Nephron (organoid): ENCODE measurements at regions not wholly inside any gene's neighbourhood (a gene's known extent, or its start where the extent isn't known, plus 50 kb on each side); places are given as distances from the start of the nearest gene placed in this dataset.

Experiments used
- H3K27ac Mint-ChIP-seq, 3 experiments: 2 replicates each; pipeline ENCODE4 v1.8.0; 2020; ENCODE audit warnings: mixed read lengths in 3 of 3, mild to moderate bottlenecking in 2 of 3, moderate library complexity in 1 of 3
- H3K27me3 Mint-ChIP-seq: 2 replicates; pipeline ENCODE4 v1.8.0; 2021; ENCODE audit warnings: low read depth, mild to moderate bottlenecking, moderate library complexity, mixed read lengths
- H3K36me3 Mint-ChIP-seq: 2 replicates; pipeline ENCODE4 v1.8.0; 2020; ENCODE audit warnings: low read depth, mixed read lengths
- H3K4me1 Mint-ChIP-seq: 2 replicates; pipeline ENCODE4 v1.8.0; 2020; ENCODE audit warnings: mixed read lengths
- H3K4me3 Mint-ChIP-seq, 3 experiments: 2 replicates each; pipeline ENCODE4 v1.8.0; 2020; ENCODE audit warnings: mild to moderate bottlenecking in 3 of 3, mixed read lengths in 3 of 3, moderate library complexity in 2 of 3
- H3K9me3 Mint-ChIP-seq: 2 replicates; pipeline ENCODE4 v1.8.0; 2020; ENCODE audit warnings: mixed read lengths
- CTCF ChIP-seq, 3 experiments: fragments of 200-600 bp; sonication (generic); IDR thresholded peaks; one replicate each; pipeline ENCODE4 v1.5.0; 2021; ENCODE audit warnings: antibody characterized with exemption in 3 of 3; ENCODE audit not compliant: unreplicated experiment in 3 of 3

GRCh38 chr5:118703241-118703640 lies 285.1 kb downstream of the DTWD2 start:
- Mint-ChIP-seq H3K4me1 (peaks cover 13% of the 10 kb centered on the region), H3K27me3 (peaks cover 7% of the 10 kb centered on the region), H3K9me3 (peaks cover 26% of the 10 kb centered on the region), H3K36me3 (peaks cover 19% of the 10 kb centered on the region), H3K4me3 (no peak overlapping the region), H3K27ac (no peak overlapping the region)
- no peak for TF ChIP-seq CTCF (IDR thresholded peaks at IDR 0.05; ENCODE audit: unreplicated experiment in 3 of 3)

- no peak for TF ChIP-seq CTCF (IDR thresholded peaks at IDR 0.05; ENCODE audit: unreplicated experiment in 3 of 3)
- peaks cover 10% of the 10 kb centered on the region for H3K4me1 Mint-ChIP-seq
- H3K36me3 Mint-ChIP-seq = peaks cover 19% of the 10 kb centered on the region
- peaks cover 26% of the 10 kb centered on the region for H3K9me3 Mint-ChIP-seq
- peaks cover 7% of the 10 kb centered on the region for H3K27me3 Mint-ChIP-seq
- no peak overlapping the region for H3K4me3 Mint-ChIP-seq
- no peak overlapping the region for H3K27ac Mint-ChIP-seq
Measured at GRCh38 chr5:118701791-118702190, 286.6 kb downstream of the DTWD2 start.

GRCh38 chr5:118700510-118700909 lies 287.8 kb downstream of the DTWD2 start:
- no peak for TF ChIP-seq CTCF (IDR thresholded peaks at IDR 0.05; ENCODE audit: unreplicated experiment in 3 of 3)
- Mint-ChIP-seq H3K4me1 (no peaks in the 10 kb centered on the region), H3K4me3 (no peak overlapping the region), H3K27ac (no peak overlapping the region), H3K27me3 (peaks cover 7% of the 10 kb centered on the region), H3K9me3 (peaks cover 24% of the 10 kb centered on the region), H3K36me3 (peaks cover 19% of the 10 kb centered on the region)

- peaks cover 1% of the 10 kb centered on the region for H3K4me1 Mint-ChIP-seq
- no peak for TF ChIP-seq CTCF (IDR thresholded peaks at IDR 0.05; ENCODE audit: unreplicated experiment in 3 of 3)
- H3K4me3 Mint-ChIP-seq = no peak overlapping the region
- no peak overlapping the region for H3K27ac Mint-ChIP-seq
- H3K36me3 Mint-ChIP-seq = peaks cover 9% of the 10 kb centered on the region
- H3K9me3 Mint-ChIP-seq = peaks cover 13% of the 10 kb centered on the region
- peaks cover 7% of the 10 kb centered on the region for H3K27me3 Mint-ChIP-seq
Measured at GRCh38 chr5:118698774-118699173, 289.6 kb downstream of the DTWD2 start.

GRCh38 chr5:118696076-118696475 lies 292.3 kb downstream of the DTWD2 start:
- Mint-ChIP-seq H3K9me3 (no peaks in the 10 kb centered on the region), H3K27ac (no peak overlapping the region), H3K36me3 (no peaks in the 10 kb centered on the region), H3K4me3 (no peak overlapping the region), H3K27me3 (no peaks in the 10 kb centered on the region), H3K4me1 (peaks cover 24% of the 10 kb centered on the region)
- no peak for TF ChIP-seq CTCF (IDR thresholded peaks at IDR 0.05; ENCODE audit: unreplicated experiment in 3 of 3)

- Mint-ChIP-seq H3K36me3 (no peaks in the 10 kb centered on the region), H3K27me3 (no peaks in the 10 kb centered on the region), H3K27ac (peak overlapping the region; percentile 61 to 86 (median 85)), H3K4me1 (peaks cover 24% of the 10 kb centered on the region), H3K9me3 (no peaks in the 10 kb centered on the region), H3K4me3 (peak overlapping the region in 2 of 3 experiments; percentile 12 to 49)
- peak in 1 of 3 experiments; percentile 20 for TF ChIP-seq CTCF (IDR thresholded peaks at IDR 0.05; ENCODE audit: unreplicated experiment in 3 of 3)
Measured at GRCh38 chr5:118692811-118693342, 295.5 kb downstream of the DTWD2 start.
